SK-N-MC (cell line): ENCODE measurements at regions not wholly inside any gene's neighbourhood (a gene's known extent, or its start where the extent isn't known, plus 50 kb on each side); places are given as distances from the start of the nearest gene placed in this dataset.

Experiments
- EZH2 ChIP-seq: fragments of 200-600 bp; sonication (generic); IDR thresholded peaks from one replicate; pipeline ENCODE4 v1.6.1; 2017; ENCODE audit warnings: antibody characterized with exemption
- FOXP2 ChIP-seq: optimal IDR thresholded peaks from 2 replicates; pipeline ENCODE3; 2011; ENCODE audit warnings: mild to moderate bottlenecking, moderate library complexity; ENCODE audit not compliant: insufficient read depth; ENCODE audit errors: extremely low read length, control extremely low read depth
- POLR2AphosphoS5 ChIP-seq: IDR thresholded peaks from 2 replicates; pipeline ENCODE4 v1.6.1; 2012; ENCODE audit warnings: mild to moderate bottlenecking, low read depth, low read length, borderline replicate concordance

GRCh38 chr2:163138947-163139346 is 300.4 kb upstream of the KCNH7 start:
- TF ChIP-seq POLR2AphosphoS5 (no peak), EZH2 (no peak), FOXP2 (no peak)
